ENCODE measurements at regions not wholly inside any gene's neighbourhood (a gene's known extent, or its start where the extent isn't known, plus 50 kb on each side); places are given as distances from the start of the nearest gene placed in this dataset.

DNA sequence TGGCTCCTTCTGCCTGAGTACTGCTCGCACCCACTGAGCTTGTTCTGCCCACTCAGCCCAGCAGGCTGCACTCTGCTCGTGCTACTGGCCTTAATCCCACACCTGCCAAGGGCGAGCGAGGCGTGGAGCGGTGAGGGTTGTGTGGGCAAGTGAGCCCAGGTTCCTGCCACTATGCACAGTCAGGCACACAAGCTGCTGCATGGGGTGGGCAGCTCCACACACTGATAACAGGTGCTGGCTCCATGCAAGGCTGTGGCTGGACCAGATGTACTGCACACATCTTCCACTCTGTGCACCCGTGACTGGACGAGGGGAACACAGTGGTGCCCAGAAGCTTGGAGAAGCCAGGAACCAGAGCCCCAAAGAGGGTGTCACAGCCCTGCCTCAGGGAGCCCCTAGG lies 184.3 kb upstream of the NUDT6 start (continued):
- TF ChIP-seq, protein P1, sequence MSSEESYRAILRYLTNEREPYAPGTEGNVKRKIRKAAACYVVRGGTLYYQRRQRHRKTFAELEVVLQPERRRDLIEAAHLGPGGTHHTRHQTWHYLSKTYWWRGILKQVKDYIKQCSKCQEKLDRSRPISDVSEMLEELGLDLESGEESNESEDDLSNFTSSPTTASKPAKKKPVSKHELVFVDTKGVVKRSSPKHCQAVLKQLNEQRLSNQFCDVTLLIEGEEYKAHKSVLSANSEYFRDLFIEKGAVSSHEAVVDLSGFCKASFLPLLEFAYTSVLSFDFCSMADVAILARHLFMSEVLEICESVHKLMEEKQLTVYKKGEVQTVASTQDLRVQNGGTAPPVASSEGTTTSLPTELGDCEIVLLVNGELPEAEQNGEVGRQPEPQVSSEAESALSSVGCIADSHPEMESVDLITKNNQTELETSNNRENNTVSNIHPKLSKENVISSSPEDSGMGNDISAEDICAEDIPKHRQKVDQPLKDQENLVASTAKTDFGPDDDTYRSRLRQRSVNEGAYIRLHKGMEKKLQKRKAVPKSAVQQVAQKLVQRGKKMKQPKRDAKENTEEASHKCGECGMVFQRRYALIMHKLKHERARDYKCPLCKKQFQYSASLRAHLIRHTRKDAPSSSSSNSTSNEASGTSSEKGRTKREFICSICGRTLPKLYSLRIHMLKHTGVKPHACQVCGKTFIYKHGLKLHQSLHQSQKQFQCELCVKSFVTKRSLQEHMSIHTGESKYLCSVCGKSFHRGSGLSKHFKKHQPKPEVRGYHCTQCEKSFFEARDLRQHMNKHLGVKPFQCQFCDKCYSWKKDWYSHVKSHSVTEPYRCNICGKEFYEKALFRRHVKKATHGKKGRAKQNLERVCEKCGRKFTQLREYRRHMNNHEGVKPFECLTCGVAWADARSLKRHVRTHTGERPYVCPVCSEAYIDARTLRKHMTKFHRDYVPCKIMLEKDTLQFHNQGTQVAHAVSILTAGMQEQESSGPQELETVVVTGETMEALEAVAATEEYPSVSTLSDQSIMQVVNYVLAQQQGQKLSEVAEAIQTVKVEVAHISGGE (CRISPR knock-in tag; IDR thresholded peaks at IDR 0.05): no peak

DNA sequence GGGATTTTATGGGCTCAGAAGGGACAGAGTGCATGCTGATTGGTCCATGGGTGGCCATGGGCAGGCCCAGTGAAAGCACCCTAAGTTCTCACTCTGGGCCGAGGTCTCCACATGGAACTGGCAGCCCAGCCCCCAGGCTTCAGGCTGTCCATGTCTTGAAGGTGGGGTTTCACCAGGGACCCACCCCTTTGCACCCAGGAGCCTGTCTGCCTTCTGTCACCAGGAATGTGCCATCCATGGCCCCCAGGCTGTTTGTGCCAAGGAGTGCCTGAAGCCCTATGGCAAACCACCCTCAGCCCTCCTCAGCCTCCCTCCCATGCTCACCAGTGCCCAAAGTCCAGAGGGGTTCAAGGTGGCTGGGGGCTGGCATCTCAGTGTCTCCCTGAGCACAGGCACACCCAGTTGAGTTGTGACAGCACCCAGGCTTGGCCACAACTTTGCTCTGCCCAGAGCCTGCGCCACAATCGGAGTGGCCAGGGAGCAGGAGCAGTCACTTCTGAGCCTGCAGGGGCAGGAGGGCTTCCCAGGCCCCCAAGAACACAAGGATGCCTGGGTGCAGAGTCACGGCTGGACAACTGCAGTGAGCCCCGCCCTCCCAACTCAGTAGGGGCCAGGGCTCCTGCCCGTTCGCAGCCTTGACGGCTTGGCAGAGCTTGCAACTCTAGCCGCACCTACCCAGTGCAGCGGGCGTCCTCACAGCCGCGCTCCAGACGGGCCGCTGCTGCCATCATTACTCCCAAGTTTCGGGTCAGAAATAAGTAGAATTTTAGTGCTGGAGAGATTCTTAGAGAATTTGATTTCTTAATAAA lies 185.3 kb upstream of the NUDT6 start:
- Histone ChIP-seq H3K36me3 (ENCODE audit: control insufficient read depth in 2 of 2, insufficient read depth in 2 of 2, low read length in 1 of 2) (no peaks in the 10 kb centered on the region), H3K79me2 (ENCODE audit: control insufficient read depth, insufficient read depth, low read length) (no peaks in the 10 kb centered on the region), H2AFZ (ENCODE audit: control insufficient read depth, low read depth, low read length) (no peak overlapping the region), H3K4me2 (ENCODE audit: control insufficient read depth, insufficient read depth) (no peak overlapping the region), H3K9ac (ENCODE audit: control insufficient read depth, insufficient read depth, low read length) (no peak overlapping the region), H4K20me1 (ENCODE audit: control insufficient read depth, insufficient read depth) (no peaks in the 10 kb centered on the region), H3K27me3 (replicated peaks in 1 of 2; ENCODE audit: control insufficient read depth in 2 of 2, insufficient read depth in 2 of 2, low read length in 1 of 2) (no peaks in the 10 kb centered on the region), H3K4me3 (no peak overlapping the region), H3K4me1 (ENCODE audit: control insufficient read depth, insufficient read depth, low read length) (no peaks in the 10 kb centered on the region), H3K27ac (ENCODE audit: control insufficient read depth, insufficient read depth) (no peak overlapping the region), H3K9me3 (replicated peaks; ENCODE audit: control insufficient read depth, insufficient read depth, low read length) (no peaks in the 10 kb centered on the region)
- WGBS (ENCODE audit: insufficient coverage, insufficient replicate concordance, low lambda C conversion rate, missing lambda C conversion rate): 95% methylated on average over 16 of the region's 16 CpGs
- intact Hi-C loops (cut with micrococcal nuclease; ENCODE audit: unreplicated experiment): no loop called here
- no peak for DNase-seq (ENCODE audit: low read depth, low spot score)
- ChIA-PET RAD21 (ENCODE audit: unreplicated experiment) (no interaction called here), CTCF (interaction anchor here (0.6 to 1.1 kb wide), 2 partner anchors 598 to 667 kb away, joined by 3 to 4 read pairs; no protein-coding TSS in a partner anchor), SMC1A (ENCODE audit: uncharacterized antibody, unreplicated experiment) (no interaction called here), POLR2A (no interaction called here)
- BruUV-seq (replicated peaks): no TSS peak
- no peak for ATAC-seq
- FAIRE-seq: no peak
- in situ Hi-C loops (cut with MboI): loop anchor here (25.0 kb wide), 1 partner anchor 1005 kb away; no protein-coding TSS in a partner anchor
- no peak for TF ChIP-seq MEF2A (IDR thresholded peaks at IDR 0.05; ENCODE audit: insufficient read depth, low read depth, low read length)
- no peak for TF ChIP-seq SMC3 (IDR thresholded peaks at IDR 0.05; ENCODE audit: borderline replicate concordance, low read length)
- TF ChIP-seq, protein P2, sequence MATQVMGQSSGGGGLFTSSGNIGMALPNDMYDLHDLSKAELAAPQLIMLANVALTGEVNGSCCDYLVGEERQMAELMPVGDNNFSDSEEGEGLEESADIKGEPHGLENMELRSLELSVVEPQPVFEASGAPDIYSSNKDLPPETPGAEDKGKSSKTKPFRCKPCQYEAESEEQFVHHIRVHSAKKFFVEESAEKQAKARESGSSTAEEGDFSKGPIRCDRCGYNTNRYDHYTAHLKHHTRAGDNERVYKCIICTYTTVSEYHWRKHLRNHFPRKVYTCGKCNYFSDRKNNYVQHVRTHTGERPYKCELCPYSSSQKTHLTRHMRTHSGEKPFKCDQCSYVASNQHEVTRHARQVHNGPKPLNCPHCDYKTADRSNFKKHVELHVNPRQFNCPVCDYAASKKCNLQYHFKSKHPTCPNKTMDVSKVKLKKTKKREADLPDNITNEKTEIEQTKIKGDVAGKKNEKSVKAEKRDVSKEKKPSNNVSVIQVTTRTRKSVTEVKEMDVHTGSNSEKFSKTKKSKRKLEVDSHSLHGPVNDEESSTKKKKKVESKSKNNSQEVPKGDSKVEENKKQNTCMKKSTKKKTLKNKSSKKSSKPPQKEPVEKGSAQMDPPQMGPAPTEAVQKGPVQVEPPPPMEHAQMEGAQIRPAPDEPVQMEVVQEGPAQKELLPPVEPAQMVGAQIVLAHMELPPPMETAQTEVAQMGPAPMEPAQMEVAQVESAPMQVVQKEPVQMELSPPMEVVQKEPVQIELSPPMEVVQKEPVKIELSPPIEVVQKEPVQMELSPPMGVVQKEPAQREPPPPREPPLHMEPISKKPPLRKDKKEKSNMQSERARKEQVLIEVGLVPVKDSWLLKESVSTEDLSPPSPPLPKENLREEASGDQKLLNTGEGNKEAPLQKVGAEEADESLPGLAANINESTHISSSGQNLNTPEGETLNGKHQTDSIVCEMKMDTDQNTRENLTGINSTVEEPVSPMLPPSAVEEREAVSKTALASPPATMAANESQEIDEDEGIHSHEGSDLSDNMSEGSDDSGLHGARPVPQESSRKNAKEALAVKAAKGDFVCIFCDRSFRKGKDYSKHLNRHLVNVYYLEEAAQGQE (IDR thresholded peaks at IDR 0.05; ENCODE audit: low read depth, low read length): no peak
- TF ChIP-seq NFXL1 (IDR thresholded peaks at IDR 0.05; ENCODE audit: borderline replicate concordance): no peak
- TF ChIP-seq, protein P3, sequence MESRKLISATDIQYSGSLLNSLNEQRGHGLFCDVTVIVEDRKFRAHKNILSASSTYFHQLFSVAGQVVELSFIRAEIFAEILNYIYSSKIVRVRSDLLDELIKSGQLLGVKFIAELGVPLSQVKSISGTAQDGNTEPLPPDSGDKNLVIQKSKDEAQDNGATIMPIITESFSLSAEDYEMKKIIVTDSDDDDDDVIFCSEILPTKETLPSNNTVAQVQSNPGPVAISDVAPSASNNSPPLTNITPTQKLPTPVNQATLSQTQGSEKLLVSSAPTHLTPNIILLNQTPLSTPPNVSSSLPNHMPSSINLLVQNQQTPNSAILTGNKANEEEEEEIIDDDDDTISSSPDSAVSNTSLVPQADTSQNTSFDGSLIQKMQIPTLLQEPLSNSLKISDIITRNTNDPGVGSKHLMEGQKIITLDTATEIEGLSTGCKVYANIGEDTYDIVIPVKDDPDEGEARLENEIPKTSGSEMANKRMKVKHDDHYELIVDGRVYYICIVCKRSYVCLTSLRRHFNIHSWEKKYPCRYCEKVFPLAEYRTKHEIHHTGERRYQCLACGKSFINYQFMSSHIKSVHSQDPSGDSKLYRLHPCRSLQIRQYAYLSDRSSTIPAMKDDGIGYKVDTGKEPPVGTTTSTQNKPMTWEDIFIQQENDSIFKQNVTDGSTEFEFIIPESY (IDR thresholded peaks at IDR 0.05): no peak
- TF ChIP-seq STAT1 (conservative IDR thresholded peaks at IDR 0.05): no peak
- no peak for TF ChIP-seq SRF (IDR thresholded peaks at IDR 0.05; ENCODE audit: low read depth in 2 of 2, low read length in 2 of 2)
- no peak for TF ChIP-seq ZNF384 (IDR thresholded peaks at IDR 0.05; ENCODE audit: borderline replicate concordance, low read depth, low read length)
- TF ChIP-seq ZNF207 (IDR thresholded peaks at IDR 0.05; ENCODE audit: borderline replicate concordance): no peak
- TF ChIP-seq CHD2 (IDR thresholded peaks at IDR 0.05; ENCODE audit: borderline replicate concordance, low read depth, low read length): no peak
- no peak for TF ChIP-seq ESRRA (IDR thresholded peaks at IDR 0.05; ENCODE audit: low read length)
